ENCODE measurements at regions not wholly inside any gene's neighbourhood (a gene's known extent, or its start where the extent isn't known, plus 50 kb on each side); places are given as distances from the start of the nearest gene placed in this dataset.
A peak's percentile ranks its signal among the peaks of the same experiment; 100 is the strongest.
"Not testable (repeated sequence)": the region's sequence is repeated elsewhere in the genome, so short reads cannot be mapped to it uniquely, and the experiment has no call there.

DNA sequence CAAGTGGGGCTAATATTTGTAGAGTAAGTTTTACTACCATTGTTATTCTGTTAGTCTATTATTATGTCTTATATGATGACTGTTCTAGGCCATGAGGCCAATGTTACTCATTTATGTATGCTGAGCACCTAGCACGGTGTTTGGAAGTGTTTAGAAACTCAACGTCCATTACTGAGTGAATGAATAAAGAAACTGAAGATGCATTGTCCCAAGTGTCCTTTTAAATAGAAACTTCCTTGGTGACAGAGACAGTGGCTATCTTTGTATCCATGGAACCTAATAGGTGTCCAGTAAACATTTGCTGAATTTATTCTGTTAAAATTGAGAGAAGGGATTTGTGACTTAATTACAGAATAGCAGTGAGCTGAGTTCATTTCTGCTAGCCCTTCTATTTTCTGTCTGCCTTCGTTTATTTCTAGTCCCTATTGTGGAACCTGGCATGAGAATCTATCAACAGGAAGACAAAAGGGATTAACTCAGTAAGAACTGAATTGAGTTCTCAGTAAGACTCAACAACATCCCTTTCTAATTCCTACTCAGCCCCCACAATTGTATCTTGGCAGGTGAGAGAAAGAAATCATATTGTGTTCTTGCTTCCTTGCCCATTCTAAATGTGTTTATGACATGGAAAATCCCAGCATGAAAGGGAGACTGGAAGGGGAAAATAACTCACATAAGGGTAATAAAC is 246.6 kb upstream of the LRRC3B start:
- no peak for DNase-seq (ENCODE audit: low read depth)

- DNase-seq (ENCODE audit: low read depth): no peak
Measured at GRCh38 chr3:26381411-26381810, 241.2 kb upstream of the LRRC3B start.

DNA sequence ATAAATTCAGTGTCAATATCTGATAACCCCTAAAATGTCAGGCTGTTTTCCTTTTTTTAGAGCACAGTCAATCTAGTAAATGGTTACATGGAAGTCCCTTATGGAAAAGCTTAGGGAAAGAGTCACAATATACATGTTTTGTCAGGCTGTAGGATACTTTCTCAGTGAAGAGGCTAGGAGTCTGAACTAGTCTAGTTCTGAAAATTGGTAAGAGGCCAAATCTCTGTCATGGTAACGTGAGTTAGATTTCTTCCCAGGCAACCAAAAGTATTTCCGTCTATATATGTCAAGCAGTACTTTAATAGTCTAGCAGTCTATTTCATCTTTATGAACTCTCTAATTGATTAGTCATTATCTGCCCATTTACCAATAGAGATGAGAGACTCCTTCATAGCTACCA is 215.9 kb upstream of the LRRC3B start:
- no peak for DNase-seq (ENCODE audit: low read depth)

DNA sequence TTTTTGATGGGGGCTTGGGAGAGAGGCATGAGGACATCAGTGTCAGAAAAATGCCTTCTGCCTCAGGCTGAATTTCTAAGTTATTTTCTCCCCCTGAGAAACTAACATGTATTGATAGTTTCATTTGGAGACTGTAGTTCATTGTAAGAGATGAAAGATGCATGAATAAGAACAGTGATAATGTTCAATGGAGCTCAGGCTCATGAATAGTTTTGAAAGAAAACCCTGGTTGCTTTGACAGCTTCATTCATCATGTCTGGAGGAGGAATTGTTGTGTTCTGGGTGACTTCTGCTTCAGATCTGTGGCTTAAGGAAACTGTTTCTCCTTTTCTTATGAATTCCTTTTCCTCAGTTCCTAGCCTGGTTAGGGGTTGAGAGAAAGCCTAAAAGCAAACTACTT is 204.0 kb upstream of the LRRC3B start:
- DNase-seq (ENCODE audit: low read depth): no peak

DNA sequence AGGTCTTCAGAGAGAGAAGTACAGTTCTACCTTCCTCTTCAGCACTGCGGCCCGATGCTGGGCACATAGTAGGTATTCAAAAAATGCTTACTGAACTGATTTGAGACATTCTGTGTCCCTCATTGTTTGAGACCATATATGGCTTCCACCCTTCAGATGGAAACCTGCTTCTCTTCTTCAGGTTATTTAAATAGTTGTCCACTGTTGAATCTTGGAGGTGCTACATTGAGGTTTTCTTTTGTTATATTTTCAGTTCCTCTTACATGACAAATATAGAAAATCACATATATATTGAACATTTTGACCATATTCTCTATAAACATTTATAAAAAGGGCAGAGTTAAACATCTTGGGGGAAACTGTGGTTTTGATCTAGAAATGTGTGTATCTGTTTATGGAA is 200.2 kb upstream of the LRRC3B start:
- DNase-seq (ENCODE audit: low read depth): no peak

GRCh38 chr3:26425076-26425475 is 197.5 kb upstream of the LRRC3B start:
- no peak for DNase-seq (ENCODE audit: low read depth)

GRCh38 chr3:26428992-26429391 is 193.6 kb upstream of the LRRC3B start:
- no peak for DNase-seq (ENCODE audit: low read depth)

- DNase-seq (ENCODE audit: low read depth): peak; percentile 65
Measured at GRCh38 chr3:26437678-26438077, 184.9 kb upstream of the LRRC3B start.

GRCh38 chr3:26438325-26438940 is 184.1 kb upstream of the LRRC3B start:
- DNase-seq (ENCODE audit: low read depth): no peak

GRCh38 chr3:26438981-26439884 is 183.3 kb upstream of the LRRC3B start:
- no peak for DNase-seq (ENCODE audit: low read depth)

GRCh38 chr3:26449996-26450395 is 172.6 kb upstream of the LRRC3B start:
- DNase-seq (ENCODE audit: low read depth): no peak

DNA sequence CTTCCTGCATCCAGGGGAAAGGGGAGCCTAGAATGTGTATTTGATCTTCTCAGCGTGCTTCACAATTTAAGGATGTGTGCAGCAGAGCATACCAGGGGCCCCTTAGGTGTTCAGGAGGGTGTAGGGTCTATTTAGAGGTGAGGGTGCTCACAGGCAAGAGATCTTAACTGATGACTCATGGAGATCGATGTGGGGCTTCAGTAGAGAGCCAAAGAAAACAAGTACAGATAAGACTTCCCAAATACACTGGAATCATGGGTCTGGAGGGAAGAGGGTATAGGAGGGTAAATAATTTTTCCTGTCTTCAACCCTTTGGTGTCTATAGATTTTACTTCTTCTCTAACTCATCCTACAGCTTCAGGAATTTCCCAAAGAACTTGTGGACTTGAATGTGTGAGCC is 170.2 kb upstream of the LRRC3B start:
- DNase-seq (ENCODE audit: low read depth): no peak

DNA sequence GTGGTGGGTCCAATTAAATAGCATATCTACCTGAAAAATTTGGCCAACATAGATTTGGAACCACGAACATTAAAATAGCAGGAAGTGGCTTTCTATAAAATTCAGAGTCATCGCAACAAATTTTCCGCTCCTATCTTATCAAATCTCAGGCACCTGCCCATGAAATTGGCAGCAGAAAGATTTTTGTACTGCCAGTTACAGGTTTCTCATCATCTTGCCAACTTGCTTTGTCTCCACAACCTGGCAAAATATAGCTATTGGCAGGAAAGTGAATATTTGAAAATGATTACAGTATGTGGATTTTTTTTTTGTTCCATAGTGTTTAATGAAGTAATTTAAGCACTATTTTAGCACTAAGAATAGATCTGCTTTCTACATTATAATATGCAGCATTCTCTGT is 161.6 kb upstream of the LRRC3B start:
- no peak for DNase-seq (ENCODE audit: low read depth)

- DNase-seq (ENCODE audit: low read depth): no peak
Measured at GRCh38 chr3:26472345-26472744, 150.2 kb upstream of the LRRC3B start.

- no peak for DNase-seq (ENCODE audit: low read depth)
Measured at GRCh38 chr3:26474706-26475105, 147.9 kb upstream of the LRRC3B start.

DNA sequence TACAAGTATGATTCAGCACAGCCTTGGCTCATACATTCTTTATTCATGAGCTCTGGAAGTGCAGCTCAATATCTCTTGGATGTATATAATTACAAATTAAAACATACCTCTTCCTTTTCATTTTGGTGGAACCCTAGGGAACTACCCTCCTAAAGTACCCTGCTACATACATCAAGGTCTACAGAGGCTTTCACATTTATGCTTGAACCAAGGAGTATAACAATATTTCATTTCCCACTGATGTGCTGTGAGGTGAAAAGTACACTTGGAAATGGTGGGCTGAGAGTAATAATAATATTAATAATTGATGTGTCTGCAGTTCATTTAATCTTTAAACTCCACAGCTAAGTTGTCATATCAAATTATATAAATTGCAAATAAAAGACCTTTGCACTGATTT is 142.2 kb upstream of the LRRC3B start:
- DNase-seq (ENCODE audit: low read depth): no peak

DNA sequence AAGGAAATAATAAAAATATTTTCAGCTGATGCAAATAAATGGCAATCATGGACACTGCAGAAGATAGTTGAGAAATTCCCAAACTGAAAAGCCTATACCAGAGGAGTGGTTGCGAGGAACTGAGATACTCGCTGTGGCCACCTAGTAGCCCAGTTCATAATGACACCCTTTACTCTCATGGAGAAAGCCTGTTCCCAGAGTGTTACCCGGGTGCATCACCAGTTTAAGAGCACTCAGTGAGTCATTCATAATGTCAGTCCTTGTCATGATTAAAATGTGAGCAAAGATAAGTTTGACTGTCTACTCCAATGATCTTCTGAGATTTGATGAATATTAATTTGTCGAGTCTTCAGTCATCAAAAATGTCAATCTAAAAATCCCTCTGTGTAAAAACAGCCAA is 138.4 kb upstream of the LRRC3B start:
- DNase-seq (ENCODE audit: low read depth): no peak

GRCh38 chr3:26498271-26498670 is 124.3 kb upstream of the LRRC3B start:
- DNase-seq (ENCODE audit: low read depth): no peak

DNA sequence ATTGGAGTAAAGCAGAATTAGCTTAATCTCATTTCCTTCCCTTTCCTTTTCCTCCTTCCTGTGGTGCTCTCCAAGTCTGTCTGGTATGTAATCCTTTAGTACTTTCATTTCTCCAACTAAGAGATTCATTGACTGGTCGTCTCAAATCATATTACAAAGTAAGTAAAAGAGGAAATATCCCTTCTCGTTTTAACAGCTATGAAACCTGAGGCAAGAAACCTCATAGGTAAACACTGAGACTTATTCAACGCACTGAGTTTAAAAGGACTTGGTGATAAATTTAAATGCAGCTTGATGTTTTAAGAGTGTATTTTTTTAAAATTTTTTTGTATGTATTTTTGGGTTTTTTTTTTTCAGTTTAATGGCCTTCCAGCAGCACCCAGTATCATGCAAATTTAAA is 117.2 kb upstream of the LRRC3B start:
- DNase-seq (ENCODE audit: low read depth): no peak

- not testable (repeated sequence) for DNase-seq (ENCODE audit: low read depth)
Measured at GRCh38 chr3:26514445-26515029, 108.0 kb upstream of the LRRC3B start.

- no peak for DNase-seq (ENCODE audit: low read depth)
Measured at GRCh38 chr3:26515351-26515750, 107.2 kb upstream of the LRRC3B start.

DNA sequence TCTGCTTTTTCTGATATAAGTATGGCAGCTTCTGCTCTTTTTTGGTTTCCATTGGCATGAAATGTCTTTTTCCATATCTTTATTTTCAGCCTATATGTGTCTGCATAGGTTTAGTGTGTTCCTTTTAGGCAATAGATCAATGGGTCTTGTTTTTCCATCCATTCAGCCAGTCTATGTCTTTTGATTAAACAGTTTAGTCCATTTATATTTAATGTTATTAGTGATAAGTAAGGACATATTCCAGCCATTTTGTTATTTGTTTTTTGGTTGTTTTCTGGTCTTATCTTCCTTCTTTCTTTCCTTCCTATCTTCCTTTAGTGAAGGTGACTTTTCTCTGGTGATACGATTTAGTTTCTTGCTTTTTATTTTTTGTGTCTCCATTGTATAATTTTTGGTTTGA is 101.3 kb upstream of the LRRC3B start:
- DNase-seq (ENCODE audit: low read depth): no peak

GRCh38 chr3:26522919-26523318 is 99.7 kb upstream of the LRRC3B start:
- DNase-seq (ENCODE audit: low read depth): no peak

Measured in non-pigmented ciliary epithelial cell (primary cell).